Gastroesophageal sphincter (tissue), 4 donors: ENCODE measurements at regions not wholly inside any gene's neighbourhood (a gene's known extent, or its start where the extent isn't known, plus 50 kb on each side); places are given as distances from the start of the nearest gene placed in this dataset.

Experiments
- ATAC-seq: fragments of 150-250 bp; one replicate; pipeline ENCODE4 v1.9.1; 2016; ENCODE audit warnings: mild to moderate bottlenecking, moderate library complexity
- H3K27ac ChIP-seq, 4 donors: fragments of 200-600 bp; sonication (generic) in 3 of 4; 1 replicate in 3 of 4; 2 replicates in 1 of 4; pipeline ENCODE4 v1.5.1; 2016 to 2019
- H3K27me3 ChIP-seq: fragments of 200-600 bp; sonication (generic); one replicate; pipeline ENCODE4 v1.5.1; 2019
- H3K36me3 ChIP-seq, 2 donors: fragments of 200-600 bp; sonication (generic); one replicate each; pipeline ENCODE4 v1.5.1; 2019; ENCODE audit warnings: control low read depth in 1 of 2
- H3K4me1 ChIP-seq, 3 donors: fragments of 200-600 bp; sonication (generic); 1 replicate in 2 of 3; 2 replicates in 1 of 3; pipeline ENCODE4 v1.5.1; 2016 to 2019; ENCODE audit warnings: control low read depth in 2 of 3
- H3K4me3 ChIP-seq, 2 donors: fragments of 200-600 bp; sonication (generic); one replicate each; pipeline ENCODE4 v1.5.1; 2019; ENCODE audit warnings: mild to moderate bottlenecking in 1 of 2, moderate library complexity in 1 of 2
- H3K9me3 ChIP-seq, 3 donors: fragments of 200-600 bp; sonication (generic); one replicate each; pipeline ENCODE4 v1.5.1; 2017 to 2019; ENCODE audit warnings: control low read depth in 2 of 3
- CTCF ChIP-seq, 4 experiments: fragments of 200-600 bp in 2 of 4; fragments of 450-650 bp in 2 of 4; sonication (generic) in 1 of 4; IDR thresholded peaks; one replicate each; pipeline ENCODE4 v1.5.1; 2017 to 2019; ENCODE audit warnings: antibody characterized with exemption in 4 of 4, mild to moderate bottlenecking in 2 of 4, moderate library complexity in 2 of 4
- EP300 ChIP-seq: sonication (generic); formaldehyde crosslinking; IDR thresholded peaks from one replicate; pipeline ENCODE4 v1.6.1; 2017; ENCODE audit warnings: antibody characterized with exemption, mild to moderate bottlenecking
- POLR2A ChIP-seq, 2 donors: fragments of 450-650 bp; IDR thresholded peaks; one replicate each; pipeline ENCODE4 v1.6.1; 2017; ENCODE audit warnings: antibody characterized with exemption in 2 of 2, mild to moderate bottlenecking in 2 of 2, moderate library complexity in 1 of 2
- POLR2AphosphoS5 ChIP-seq: sonication (generic); formaldehyde crosslinking; IDR thresholded peaks from one replicate; pipeline ENCODE4 v1.6.1; 2017; ENCODE audit warnings: antibody characterized with exemption
- WGBS, 2 donors: methylation state at CpG; one replicate each; pipeline ENCODE4 v1.1.5; 2018; ENCODE audit warnings: low coverage in 1 of 2; 5-methylcytosine and 5-hydroxymethylcytosine counted together

GRCh38 chr10:21463436-21463835, 62.0 kb downstream of the SKIDA1 start:
- no peak for TF ChIP-seq POLR2AphosphoS5
- TF ChIP-seq EP300 = no peak
- no peaks in the 10 kb centered on the region for H3K36me3 ChIP-seq
- H3K27me3 ChIP-seq = no peaks in the 10 kb centered on the region
- no peaks in the 10 kb centered on the region for H3K9me3 ChIP-seq
- H3K4me1 ChIP-seq = no peaks in the 10 kb centered on the region
- no peak for ATAC-seq
- no peak overlapping the region for H3K27ac ChIP-seq
- 73% methylated on average over 2 to 3 of the region's 3 CpGs for WGBS, 2 donors
- H3K4me3 ChIP-seq = no peak overlapping the region

DNA sequence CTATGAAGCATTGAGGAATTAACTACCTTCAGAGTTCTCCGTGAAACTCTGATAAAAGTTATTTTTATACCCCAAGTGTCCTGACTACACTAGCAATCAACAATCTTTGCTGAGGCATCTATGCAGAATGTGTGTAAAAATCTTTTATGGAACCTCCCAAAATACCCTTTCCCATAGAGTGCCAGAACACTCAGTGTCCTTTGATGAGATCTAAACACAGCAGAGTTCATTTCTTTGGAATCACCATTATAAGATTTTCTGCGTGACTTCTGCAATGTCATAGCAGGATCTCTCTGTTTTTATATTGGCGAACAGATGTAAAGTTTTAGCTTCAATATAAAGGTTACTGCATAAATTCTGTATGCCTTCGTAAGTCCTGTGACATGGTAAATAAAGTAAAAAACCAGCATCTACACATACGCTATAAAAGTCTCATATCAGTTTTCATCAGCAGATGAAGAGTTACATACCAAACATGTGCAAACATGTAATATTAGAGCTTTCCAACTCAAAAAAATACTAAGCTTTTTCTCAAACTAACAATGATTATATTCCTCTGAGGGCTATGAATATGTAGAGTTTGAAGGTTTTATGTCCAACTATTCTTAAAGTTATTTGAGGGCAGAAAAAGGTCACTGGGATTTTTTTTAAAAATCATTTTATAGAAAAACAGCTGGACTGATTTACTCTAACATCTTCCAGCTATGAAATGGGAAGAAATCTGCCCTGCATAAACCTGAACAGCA, 67.2 kb downstream of the SKIDA1 start:
- Histone ChIP-seq H3K4me1 (no peaks in the 10 kb centered on the region), H3K36me3 (no peaks in the 10 kb centered on the region), H3K9me3 (no peaks in the 10 kb centered on the region), H3K4me3 (no peak overlapping the region), H3K27me3 (no peaks in the 10 kb centered on the region), H3K27ac (no peak overlapping the region)
- no peak for TF ChIP-seq CTCF (IDR thresholded peaks at IDR 0.05)
- no peak for TF ChIP-seq EP300
- TF ChIP-seq POLR2AphosphoS5 = no peak
- TF ChIP-seq POLR2A (IDR thresholded peaks at IDR 0.05) = no peak
- no peak for ATAC-seq
- 58 to 72% methylated on average over 5 of the region's 5 CpGs for WGBS, 2 donors

- WGBS, 2 donors = 90 to 97% methylated on average over 5 of the region's 5 CpGs
- no peak for ATAC-seq
- H3K9me3 ChIP-seq = no peaks in the 10 kb centered on the region
- H3K4me1 ChIP-seq = no peaks in the 10 kb centered on the region
- H3K27ac ChIP-seq = no peak overlapping the region
- H3K4me3 ChIP-seq = no peak overlapping the region
- H3K36me3 ChIP-seq = no peaks in the 10 kb centered on the region
- TF ChIP-seq POLR2AphosphoS5 (no peak), EP300 (no peak), CTCF (IDR thresholded peaks at IDR 0.05) (no peak), POLR2A (IDR thresholded peaks at IDR 0.05) (no peak)
- no peaks in the 10 kb centered on the region for H3K27me3 ChIP-seq
These were observed 69.3 kb downstream of the SKIDA1 start for GRCh38 chr10:21456160-21456559.

GRCh38 chr10:21452203-21452602, 73.3 kb downstream of the SKIDA1 start:
- H3K36me3 ChIP-seq = no peaks in the 10 kb centered on the region
- no peak for ATAC-seq
- peaks cover 0 to 6% (median 0%) of the 10 kb centered on the region in 3 donors for H3K9me3 ChIP-seq
- 86 to 91% methylated on average over 3 of the region's 3 CpGs for WGBS, 2 donors
- H3K27ac ChIP-seq = no peak overlapping the region
- TF ChIP-seq POLR2A (IDR thresholded peaks at IDR 0.05) (no peak), POLR2AphosphoS5 (no peak), EP300 (no peak), CTCF (IDR thresholded peaks at IDR 0.05) (no peak)
- H3K4me1 ChIP-seq = no peaks in the 10 kb centered on the region
- no peaks in the 10 kb centered on the region for H3K27me3 ChIP-seq
- no peak overlapping the region for H3K4me3 ChIP-seq

DNA sequence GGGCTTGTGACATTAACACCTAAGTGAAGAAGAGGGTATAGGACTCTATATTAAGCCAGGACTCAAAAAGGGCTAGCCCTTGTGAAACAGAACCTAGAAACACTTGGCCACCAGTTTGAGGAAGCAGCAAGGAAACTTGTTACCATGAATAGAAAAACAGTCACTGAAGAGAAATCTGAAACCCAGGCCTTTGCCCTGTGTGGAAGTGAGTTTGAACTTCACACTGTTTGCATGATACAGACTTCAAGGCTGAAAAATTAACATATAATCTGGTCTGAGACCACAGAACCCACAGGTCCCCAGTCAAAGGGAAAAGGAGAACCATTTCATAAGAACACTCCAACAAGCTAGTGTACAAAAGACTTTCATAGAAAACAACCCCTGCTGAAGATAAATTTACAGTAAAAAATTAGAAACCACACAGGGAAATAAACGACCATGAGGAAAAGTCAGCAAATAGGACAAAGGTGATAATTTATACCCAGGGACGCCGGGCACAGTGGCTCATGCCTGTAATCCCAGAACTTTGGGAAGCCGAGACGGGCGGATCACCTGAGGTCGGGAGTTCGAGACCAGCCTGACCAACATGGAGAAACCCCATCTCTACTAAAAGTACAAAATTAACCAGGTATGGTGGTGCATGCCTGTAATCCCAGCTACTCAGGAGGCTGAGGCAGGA, 76.1 kb downstream of the SKIDA1 start:
- ATAC-seq = no peak
- no peak for TF ChIP-seq POLR2A (IDR thresholded peaks at IDR 0.05)
- TF ChIP-seq EP300 = no peak
- no peak for TF ChIP-seq CTCF (IDR thresholded peaks at IDR 0.05)

More for the DNA sequence above, 76.1 kb downstream of the SKIDA1 start:
- no peak overlapping the region for H3K4me3 ChIP-seq
- no peaks in the 10 kb centered on the region for H3K36me3 ChIP-seq
- H3K27me3 ChIP-seq = no peaks in the 10 kb centered on the region
- no peaks in the 10 kb centered on the region for H3K4me1 ChIP-seq
- H3K9me3 ChIP-seq = peaks cover 0 to 6% (median 0%) of the 10 kb centered on the region in 3 donors
- H3K27ac ChIP-seq = no peak overlapping the region
- WGBS, 2 donors = 94 to 98% methylated on average over 8 of the region's 8 CpGs
